ENCODE measurements at regions not wholly inside any gene's neighbourhood (a gene's known extent, or its start where the extent isn't known, plus 50 kb on each side); places are given as distances from the start of the nearest gene placed in this dataset.

DNA sequence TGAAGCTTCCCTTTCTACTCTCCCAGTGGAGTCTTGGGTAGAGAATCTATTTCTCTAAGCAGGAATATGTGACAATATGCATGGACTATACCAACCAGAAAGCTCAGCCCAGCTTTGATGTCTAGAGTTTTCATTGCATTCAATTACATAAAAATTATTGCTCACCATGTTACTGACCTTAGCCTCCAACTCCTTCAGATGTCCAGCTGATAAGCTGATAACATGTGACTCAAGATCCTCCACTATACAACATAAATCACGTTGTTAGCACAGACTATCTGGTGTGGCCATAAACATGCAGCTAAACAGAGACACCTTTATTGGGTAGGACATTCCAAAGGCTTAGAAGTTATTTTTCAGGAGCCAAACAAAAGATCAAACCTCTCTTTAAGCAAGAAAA lies 1168.2 kb downstream of the CDH12 start:
- H3K4me3 ChIP-seq (ENCODE audit: low read depth, low read length) = no peak overlapping the region
- DNase-seq (ENCODE audit: low read depth) = no peak
- TF ChIP-seq, protein P1, sequence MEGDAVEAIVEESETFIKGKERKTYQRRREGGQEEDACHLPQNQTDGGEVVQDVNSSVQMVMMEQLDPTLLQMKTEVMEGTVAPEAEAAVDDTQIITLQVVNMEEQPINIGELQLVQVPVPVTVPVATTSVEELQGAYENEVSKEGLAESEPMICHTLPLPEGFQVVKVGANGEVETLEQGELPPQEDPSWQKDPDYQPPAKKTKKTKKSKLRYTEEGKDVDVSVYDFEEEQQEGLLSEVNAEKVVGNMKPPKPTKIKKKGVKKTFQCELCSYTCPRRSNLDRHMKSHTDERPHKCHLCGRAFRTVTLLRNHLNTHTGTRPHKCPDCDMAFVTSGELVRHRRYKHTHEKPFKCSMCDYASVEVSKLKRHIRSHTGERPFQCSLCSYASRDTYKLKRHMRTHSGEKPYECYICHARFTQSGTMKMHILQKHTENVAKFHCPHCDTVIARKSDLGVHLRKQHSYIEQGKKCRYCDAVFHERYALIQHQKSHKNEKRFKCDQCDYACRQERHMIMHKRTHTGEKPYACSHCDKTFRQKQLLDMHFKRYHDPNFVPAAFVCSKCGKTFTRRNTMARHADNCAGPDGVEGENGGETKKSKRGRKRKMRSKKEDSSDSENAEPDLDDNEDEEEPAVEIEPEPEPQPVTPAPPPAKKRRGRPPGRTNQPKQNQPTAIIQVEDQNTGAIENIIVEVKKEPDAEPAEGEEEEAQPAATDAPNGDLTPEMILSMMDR (IDR thresholded peaks at IDR 0.05; ENCODE audit: insufficient read depth, low read length) = no peak

DNA sequence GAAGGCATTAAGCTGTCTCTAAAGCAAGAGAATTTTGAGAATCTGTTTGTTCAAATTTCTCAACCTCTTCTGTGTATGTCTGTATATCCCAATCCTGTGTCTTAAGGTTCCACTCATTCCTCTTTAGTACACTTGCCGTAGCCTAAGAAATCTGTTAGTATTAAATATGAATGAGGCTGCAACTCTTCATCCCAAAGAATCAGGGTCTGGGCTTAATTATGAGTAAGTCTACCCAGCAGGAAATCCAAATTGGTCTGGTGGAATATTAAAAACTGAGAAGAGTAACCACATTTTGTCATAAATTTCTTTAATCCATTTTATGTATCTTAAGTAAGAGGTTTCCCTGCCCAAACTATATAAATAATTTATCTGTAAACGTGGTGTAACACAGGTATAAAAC lies 1171.2 kb downstream of the CDH12 start:
- no peak for DNase-seq (ENCODE audit: low read depth)
- TF ChIP-seq, protein P1 (IDR thresholded peaks at IDR 0.05; ENCODE audit: insufficient read depth, low read length) = no peak
- no peak overlapping the region for H3K4me3 ChIP-seq (ENCODE audit: low read depth, low read length)

DNA sequence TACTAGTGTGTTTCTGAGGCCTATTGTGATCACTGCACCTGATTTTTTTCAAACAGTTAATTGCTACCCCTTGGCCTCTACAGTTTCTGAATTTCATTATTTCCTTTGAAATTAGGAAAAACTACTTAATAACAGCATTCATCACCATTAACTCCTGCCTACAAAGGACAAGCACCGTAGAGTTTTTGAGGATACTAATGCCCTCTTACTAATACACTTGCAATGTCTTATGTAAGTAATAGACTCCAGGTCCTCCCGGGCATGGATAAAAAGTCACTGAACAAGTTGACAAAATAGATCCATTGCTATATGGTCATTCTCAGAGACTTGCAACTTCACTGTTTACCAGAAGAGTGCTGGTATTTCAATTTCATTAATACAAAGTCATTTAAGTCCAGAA lies 1172.5 kb downstream of the CDH12 start:
- no peak overlapping the region for H3K4me3 ChIP-seq (ENCODE audit: low read depth, low read length)
- no peak for DNase-seq (ENCODE audit: low read depth)
- TF ChIP-seq, protein P1 (IDR thresholded peaks at IDR 0.05; ENCODE audit: insufficient read depth, low read length) = no peak

DNA sequence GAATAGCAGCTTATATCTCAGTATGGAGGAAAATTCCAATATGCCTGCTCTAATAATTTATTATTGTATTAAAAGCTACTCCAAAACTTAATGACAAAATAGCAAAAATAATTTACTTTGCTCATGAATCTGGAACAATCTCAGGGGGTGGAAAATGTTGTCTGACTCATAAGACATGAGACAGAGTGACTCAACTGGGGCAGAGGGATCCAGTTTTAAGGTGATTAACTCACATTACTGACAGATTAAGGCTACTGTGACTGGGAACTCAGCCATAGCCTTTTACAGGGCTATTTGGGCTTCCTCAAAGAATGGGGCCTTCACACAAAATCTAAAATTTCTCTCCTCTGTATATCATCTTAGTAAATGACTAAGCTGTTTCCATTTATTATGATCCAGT lies 1172.9 kb downstream of the CDH12 start:
- H3K4me3 ChIP-seq (ENCODE audit: low read depth, low read length) = no peak overlapping the region
- peak; percentile 61 for DNase-seq (ENCODE audit: low read depth)
- TF ChIP-seq, protein P1 (IDR thresholded peaks at IDR 0.05; ENCODE audit: insufficient read depth, low read length) = no peak

DNA sequence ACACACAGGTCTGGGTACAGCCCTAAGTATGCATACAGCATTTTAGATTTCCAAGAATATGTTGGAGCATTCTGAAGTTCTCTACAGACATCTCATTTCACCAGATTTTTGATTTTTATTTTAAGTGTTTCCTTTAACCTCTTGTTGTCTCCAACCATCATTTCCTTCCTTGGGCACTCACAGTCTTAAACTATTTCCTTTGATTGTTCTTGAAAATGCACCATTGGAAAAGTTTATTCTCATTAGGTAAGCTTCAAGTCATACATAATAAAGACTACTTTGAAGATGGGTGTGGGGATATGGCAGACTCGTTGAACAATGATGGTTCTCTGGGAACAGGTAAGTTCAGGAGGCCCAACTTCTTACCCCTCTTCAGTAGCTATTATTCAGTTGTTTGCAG lies 1174.6 kb downstream of the CDH12 start:
- H3K4me3 ChIP-seq (ENCODE audit: low read depth, low read length) = no peak overlapping the region
- DNase-seq (ENCODE audit: low read depth) = no peak
- TF ChIP-seq, protein P1 (IDR thresholded peaks at IDR 0.05; ENCODE audit: insufficient read depth, low read length) = no peak

DNA sequence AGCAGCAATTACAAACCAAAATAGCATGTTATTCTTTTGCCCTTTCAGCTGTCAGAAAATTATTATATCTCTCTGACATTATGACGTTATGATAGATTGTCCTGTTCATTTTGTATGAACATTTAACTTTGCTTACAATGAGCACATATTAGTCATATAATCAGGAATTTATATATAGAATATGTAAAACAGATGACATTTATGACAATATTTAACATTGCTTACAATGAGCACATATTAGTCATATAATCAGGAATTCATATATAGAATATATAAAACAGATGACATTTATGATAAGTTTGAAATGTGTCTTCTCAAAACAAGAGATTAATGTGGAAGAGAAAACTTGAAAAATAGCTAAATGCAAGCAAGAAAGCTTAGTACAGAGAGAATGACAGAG lies 1180.2 kb downstream of the CDH12 start:
- TF ChIP-seq, protein P1 (IDR thresholded peaks at IDR 0.05; ENCODE audit: insufficient read depth, low read length) = no peak
- no peak for DNase-seq (ENCODE audit: low read depth)
- H3K4me3 ChIP-seq (ENCODE audit: low read depth, low read length) = no peak overlapping the region

DNA sequence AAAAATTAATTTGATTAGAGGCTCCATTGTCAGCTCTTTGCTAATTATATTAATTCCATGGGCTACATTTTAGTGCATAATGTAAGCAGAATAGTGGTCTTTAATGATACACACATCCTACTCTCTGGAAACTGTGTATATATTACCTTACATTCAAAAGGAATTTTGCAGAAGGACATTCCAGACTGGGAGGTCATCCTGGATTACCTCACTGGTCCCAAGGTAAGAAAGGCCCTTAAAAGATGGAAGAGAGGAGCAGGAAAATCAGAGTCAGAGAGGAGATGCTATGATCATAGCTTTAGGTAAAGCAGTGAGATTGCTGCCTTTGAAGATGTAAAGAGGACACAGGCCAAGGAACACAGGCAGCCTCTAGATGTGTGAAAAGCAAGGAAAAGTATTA lies 1180.8 kb downstream of the CDH12 start:
- DNase-seq (ENCODE audit: low read depth) = no peak
- TF ChIP-seq, protein P1 (IDR thresholded peaks at IDR 0.05; ENCODE audit: insufficient read depth, low read length) = no peak

More for the DNA sequence above, 1180.8 kb downstream of the CDH12 start:
- no peak overlapping the region for H3K4me3 ChIP-seq (ENCODE audit: low read depth, low read length)
